Bronchial epithelial cell (primary cell): ENCODE measurements at regions not wholly inside any gene's neighbourhood (a gene's known extent, or its start where the extent isn't known, plus 50 kb on each side); places are given as distances from the start of the nearest gene placed in this dataset.

Source experiments
- DNase-seq: peaks from one replicate; pipeline ENCODE4 v3.0.0-alpha.2; 2010; ENCODE audit warnings: low read depth
- FAIRE-seq: peaks from 2 replicates; lab custom pipeline; 2011; peaks lifted over from hg19 to GRCh38; lab: Jason Lieb, UNC
- H3K27me3 ChIP-seq: 2 replicates; pipeline ENCODE4 v1.5.1; 2011; ENCODE audit warnings: low read length; ENCODE audit not compliant: control insufficient read depth, insufficient read depth
- H3K36me3 ChIP-seq: 2 replicates; pipeline ENCODE4 v1.5.1; 2011; ENCODE audit warnings: low read length; ENCODE audit not compliant: control insufficient read depth, insufficient read depth
- H3K4me3 ChIP-seq: 2 replicates; pipeline ENCODE4 v1.5.1; 2011; ENCODE audit warnings: mild to moderate bottlenecking, low read depth, low read length, control low read depth
- TF ChIP-seq, protein P1 (sequence below): IDR thresholded peaks from 2 replicates; pipeline ENCODE4 v1.5.1; 2011; ENCODE audit warnings: mild to moderate bottlenecking, moderate library complexity, low read length, control low read depth, inconsistent platforms; ENCODE audit not compliant: insufficient read depth, severe bottlenecking

DNA sequence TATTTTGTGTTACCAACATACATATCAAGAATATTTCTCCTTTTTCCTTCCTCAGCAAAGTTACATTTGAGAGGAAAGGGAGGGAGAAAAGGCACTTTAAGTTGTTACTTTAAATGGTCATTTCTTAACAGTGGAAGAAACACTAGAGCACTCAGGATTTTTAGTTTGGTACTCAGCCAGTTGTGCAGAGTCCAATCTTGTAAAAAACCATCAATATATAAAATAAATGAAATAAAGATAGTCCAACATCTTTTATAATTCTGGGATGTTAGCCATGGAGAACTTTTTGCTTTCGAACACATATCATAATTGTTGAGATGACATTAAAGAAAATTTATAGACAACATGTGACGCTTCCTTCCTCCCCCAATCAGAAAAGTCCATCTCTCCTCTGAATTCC, 253.8 kb downstream of the QDPR start:
- Histone ChIP-seq H3K36me3 (no peaks in the 10 kb centered on the region), H3K4me3 (no peak overlapping the region), H3K27me3 (no peaks in the 10 kb centered on the region)
- FAIRE-seq (no peak), DNase-seq (no peak)
- TF ChIP-seq, protein P1, sequence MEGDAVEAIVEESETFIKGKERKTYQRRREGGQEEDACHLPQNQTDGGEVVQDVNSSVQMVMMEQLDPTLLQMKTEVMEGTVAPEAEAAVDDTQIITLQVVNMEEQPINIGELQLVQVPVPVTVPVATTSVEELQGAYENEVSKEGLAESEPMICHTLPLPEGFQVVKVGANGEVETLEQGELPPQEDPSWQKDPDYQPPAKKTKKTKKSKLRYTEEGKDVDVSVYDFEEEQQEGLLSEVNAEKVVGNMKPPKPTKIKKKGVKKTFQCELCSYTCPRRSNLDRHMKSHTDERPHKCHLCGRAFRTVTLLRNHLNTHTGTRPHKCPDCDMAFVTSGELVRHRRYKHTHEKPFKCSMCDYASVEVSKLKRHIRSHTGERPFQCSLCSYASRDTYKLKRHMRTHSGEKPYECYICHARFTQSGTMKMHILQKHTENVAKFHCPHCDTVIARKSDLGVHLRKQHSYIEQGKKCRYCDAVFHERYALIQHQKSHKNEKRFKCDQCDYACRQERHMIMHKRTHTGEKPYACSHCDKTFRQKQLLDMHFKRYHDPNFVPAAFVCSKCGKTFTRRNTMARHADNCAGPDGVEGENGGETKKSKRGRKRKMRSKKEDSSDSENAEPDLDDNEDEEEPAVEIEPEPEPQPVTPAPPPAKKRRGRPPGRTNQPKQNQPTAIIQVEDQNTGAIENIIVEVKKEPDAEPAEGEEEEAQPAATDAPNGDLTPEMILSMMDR = no peak

DNA sequence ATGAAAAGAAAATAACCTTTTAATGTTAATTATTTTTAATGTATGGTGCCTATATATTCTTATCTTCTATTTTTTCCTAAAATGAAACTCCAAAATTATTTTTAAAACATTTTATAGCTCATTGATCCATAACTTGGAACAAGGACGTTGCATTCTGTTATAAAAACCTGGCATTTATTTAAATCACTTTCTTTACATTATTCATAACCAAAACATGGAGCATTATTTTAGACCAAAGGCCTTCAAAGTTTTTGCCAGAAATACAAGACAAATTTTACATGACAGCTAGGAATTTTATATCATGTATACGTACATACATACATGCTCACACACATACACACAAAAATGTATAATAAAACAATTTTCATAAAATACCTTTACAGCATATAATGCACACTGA, 259.8 kb downstream of the QDPR start:
- H3K36me3 ChIP-seq = no peaks in the 10 kb centered on the region
- TF ChIP-seq, protein P1 = no peak
- no peak overlapping the region for H3K4me3 ChIP-seq
- DNase-seq = no peak
- H3K27me3 ChIP-seq = no peaks in the 10 kb centered on the region
- FAIRE-seq = no peak

DNA sequence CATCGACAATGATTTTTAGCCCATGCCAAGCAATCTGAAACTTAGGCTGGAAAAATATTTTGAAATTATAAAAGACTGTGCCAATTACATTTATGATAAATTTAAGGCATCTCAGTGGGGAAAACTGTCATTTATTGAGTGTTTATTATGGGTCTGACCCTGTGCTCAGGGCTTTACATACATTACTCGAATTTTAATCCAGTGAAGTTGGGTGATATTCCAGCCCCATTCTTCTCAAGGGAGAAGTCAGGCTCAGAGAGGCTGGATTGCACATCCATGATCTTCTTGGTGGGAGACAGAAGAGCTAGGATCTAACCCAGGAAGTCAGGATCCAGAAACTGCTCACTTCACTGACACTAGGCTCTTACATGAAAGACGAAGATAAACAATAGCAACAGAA, 260.8 kb downstream of the QDPR start:
- no peak overlapping the region for H3K4me3 ChIP-seq
- TF ChIP-seq, protein P1 = no peak
- DNase-seq (no peak), FAIRE-seq (no peak)
- no peaks in the 10 kb centered on the region for H3K36me3 ChIP-seq
- H3K27me3 ChIP-seq = no peaks in the 10 kb centered on the region

DNA sequence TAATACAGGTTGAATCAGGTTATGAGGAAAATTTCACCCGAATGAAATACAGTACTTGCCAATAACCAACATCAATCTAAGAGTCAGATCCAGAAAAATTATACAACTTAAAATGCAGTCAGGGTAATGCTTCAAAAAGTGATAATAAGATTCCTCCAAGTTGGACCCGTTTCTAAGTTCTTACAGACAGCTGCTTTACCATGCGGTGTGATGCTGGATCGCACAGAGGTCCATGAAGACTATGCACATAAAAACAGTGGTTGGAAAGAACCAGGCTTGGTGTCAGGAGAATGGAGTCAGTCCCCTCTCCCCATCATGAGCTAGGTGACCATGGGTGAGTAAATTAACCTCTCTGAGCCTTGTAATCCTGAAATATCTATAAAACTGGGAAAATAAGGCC, 261.3 kb downstream of the QDPR start:
- no peak for DNase-seq
- no peak overlapping the region for H3K4me3 ChIP-seq
- FAIRE-seq = no peak
- TF ChIP-seq, protein P1 = no peak
- no peaks in the 10 kb centered on the region for H3K36me3 ChIP-seq
- no peaks in the 10 kb centered on the region for H3K27me3 ChIP-seq

DNA sequence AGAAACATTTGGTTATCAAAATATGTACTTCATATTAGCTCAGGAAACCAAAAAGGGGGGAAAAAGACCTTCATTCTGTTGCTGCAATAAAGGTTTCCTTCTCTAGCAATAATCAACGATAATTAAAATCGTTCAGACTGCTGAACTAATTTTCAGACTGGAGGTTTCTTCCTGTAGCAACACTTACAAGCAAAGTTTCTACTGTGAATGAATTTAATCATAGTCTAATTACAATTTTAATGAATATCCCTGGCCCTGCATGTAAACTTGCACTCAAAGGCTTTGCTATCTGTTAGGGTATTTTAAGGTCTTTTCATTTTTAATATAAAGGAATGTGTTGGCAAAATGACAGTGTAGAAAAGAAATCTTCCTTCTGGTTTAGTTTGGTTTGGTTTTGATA, 265.2 kb downstream of the QDPR start:
- Histone ChIP-seq H3K4me3 (no peak overlapping the region), H3K36me3 (no peaks in the 10 kb centered on the region), H3K27me3 (no peaks in the 10 kb centered on the region)
- no peak for DNase-seq
- TF ChIP-seq, protein P1 = no peak
- FAIRE-seq = no peak

DNA sequence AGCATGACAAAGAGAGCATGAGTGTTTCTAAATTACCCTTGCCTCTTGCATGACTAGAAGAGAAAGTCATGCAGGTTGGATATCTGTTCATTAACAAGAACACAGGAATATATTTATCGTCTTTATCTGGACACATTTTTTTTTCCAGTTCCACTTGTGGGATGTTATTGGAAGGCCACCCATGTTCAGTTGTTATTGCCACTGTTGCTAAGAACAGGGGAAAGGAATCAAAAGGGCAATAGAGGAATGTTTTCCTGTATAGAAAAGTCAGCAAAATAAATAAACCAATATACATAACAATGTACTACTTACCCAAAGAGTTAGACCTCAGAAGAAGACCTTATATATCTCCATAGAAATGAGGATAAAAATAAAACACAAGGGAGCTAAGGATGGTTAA, 270.1 kb downstream of the QDPR start:
- H3K4me3 ChIP-seq = no peak overlapping the region
- TF ChIP-seq, protein P1 = no peak
- no peak for DNase-seq
- no peak for FAIRE-seq
- no peaks in the 10 kb centered on the region for H3K36me3 ChIP-seq
- H3K27me3 ChIP-seq = no peaks in the 10 kb centered on the region
